PC-3 (cell line): ENCODE measurements at regions not wholly inside any gene's neighbourhood (a gene's known extent, or its start where the extent isn't known, plus 50 kb on each side); places are given as distances from the start of the nearest gene placed in this dataset.

Source experiments
- ATAC-seq: fragments of 200-7000 bp; cut with Tn5 transposase; 2 replicates; pipeline ENCODE4 v1.9.1; 2020; ENCODE audit warnings: mild to moderate bottlenecking, moderate library complexity
- BruUV-seq: library from RNA; stranded (reverse); fragments of 400-500 nt; replicated peaks from 2 replicates; lab custom pipeline; 2021; lab: Mats Ljungman, UMichigan
- CTCF ChIA-PET: fragments of 300-600 bp; sonication (Branson Sonifier 250); formaldehyde crosslinking; loops from one replicate; lab custom pipeline; 2022; ENCODE audit warnings: antibody characterized with exemption; lab: Charles Lee
- POLR2A ChIA-PET: fragments of 300-600 bp; sonication (Branson Sonifier 250); formaldehyde crosslinking; loops from one replicate; lab custom pipeline; 2022; ENCODE audit warnings: antibody characterized with exemption; ENCODE audit not compliant: unreplicated experiment; lab: Charles Lee
- DNase-seq: peaks from one replicate; pipeline ENCODE4 v3.0.0-alpha.2; 2015
- H2AFZ ChIP-seq: fragments of 300-600 bp; sonication (generic); 2 replicates; pipeline ENCODE4 v1.6.0; 2016; ENCODE audit warnings: antibody characterized with exemption, low read length
- H3F3A ChIP-seq: fragments of 300-600 bp; sonication (generic); one replicate; pipeline ENCODE4 v1.6.0; 2017; ENCODE audit warnings: antibody characterized with exemption, low read length, control low read depth, mild to moderate bottlenecking; ENCODE audit not compliant: unreplicated experiment
- H3K27ac ChIP-seq: fragments of 300-600 bp; sonication (generic); 2 replicates; pipeline ENCODE4 v1.5.1; 2016; ENCODE audit warnings: mild to moderate bottlenecking, low read length
- H3K27me3 ChIP-seq: fragments of 300-600 bp; sonication (generic); 2 replicates; pipeline ENCODE4 v1.6.1; 2016; ENCODE audit warnings: low read length, mixed read lengths
- H3K36me3 ChIP-seq: fragments of 300-600 bp; sonication (generic); 2 replicates; pipeline ENCODE4 v1.6.1; 2016; ENCODE audit warnings: low read depth, mixed run types, low read length, mixed read lengths
- H3K4me1 ChIP-seq: fragments of 300-600 bp; sonication (generic); 2 replicates; pipeline ENCODE4 v1.5.1; 2016; ENCODE audit warnings: low read length; ENCODE audit not compliant: insufficient read depth
- H3K4me2 ChIP-seq: fragments of 300-600 bp; sonication (generic); 2 replicates; pipeline ENCODE4 v1.6.0; 2016; ENCODE audit warnings: low read length
- H3K4me3 ChIP-seq: fragments of 300-600 bp; sonication (generic); 2 replicates; pipeline ENCODE4 v1.5.1; 2016; ENCODE audit warnings: mild to moderate bottlenecking, low read length, mixed read lengths
- H3K79me2 ChIP-seq: fragments of 300-600 bp; sonication (generic); 2 replicates; pipeline ENCODE4 v1.6.1; 2017; ENCODE audit warnings: low read length, mixed read lengths
- H3K9ac ChIP-seq: fragments of 300-600 bp; sonication (generic); 2 replicates; pipeline ENCODE4 v1.6.0; 2016; ENCODE audit warnings: mild to moderate bottlenecking, low read length
- H3K9me2 ChIP-seq: fragments of 300-600 bp; sonication (generic); replicated peaks from 2 replicates; pipeline ENCODE4 v1.6.1; 2016; ENCODE audit warnings: mixed run types, low read length, mixed read lengths
- H3K9me3 ChIP-seq: fragments of 300-600 bp; sonication (generic); 2 replicates; pipeline ENCODE4 v1.6.1; 2016; ENCODE audit warnings: low read length, mixed read lengths
- H4K20me1 ChIP-seq: fragments of 300-600 bp; sonication (generic); 2 replicates; pipeline ENCODE4 v1.6.1; 2016; ENCODE audit warnings: low read length, mixed read lengths
- CTCF ChIP-seq: fragments of 300-600 bp; sonication (generic); conservative IDR thresholded peaks from 2 replicates; pipeline ENCODE4 v1.5.1; 2017; ENCODE audit warnings: antibody characterized with exemption, low read depth, mild to moderate bottlenecking, low read length
- EZH2 ChIP-seq: fragments of 300-600 bp; sonication (generic); IDR thresholded peaks from one replicate; pipeline ENCODE4 v1.6.1; 2017; ENCODE audit warnings: antibody characterized with exemption, mild to moderate bottlenecking, low read length; ENCODE audit not compliant: unreplicated experiment
- EZH2phosphoT487 ChIP-seq: fragments of 300-600 bp; sonication (generic); IDR thresholded peaks from 2 replicates; pipeline ENCODE4 v1.6.1; 2018; ENCODE audit warnings: mild to moderate bottlenecking, antibody characterized with exemption, low read length, borderline replicate concordance
- intact Hi-C: fragments of 100-400 bp; cut with micrococcal nuclease; formaldehyde crosslinking; loops from 2 replicates; pipeline ENCODE4 v1.9.0; 2023

GRCh38 chr3:16741103-16741758, 136.0 kb upstream of the DAZL start:
- Histone ChIP-seq H3K79me2 (no peaks in the 10 kb centered on the region), H4K20me1 (no peaks in the 10 kb centered on the region), H3K4me1 (peaks cover 17% of the 10 kb centered on the region), H2AFZ (no peak overlapping the region), H3K27me3 (no peaks in the 10 kb centered on the region), H3K9me2 (no peaks in the 10 kb centered on the region), H3K27ac (peak overlapping the region; percentile 54), H3K9me3 (peaks cover 17% of the 10 kb centered on the region), H3K4me3 (no peak overlapping the region), H3F3A (no peaks in the 10 kb centered on the region), H3K9ac (peak overlapping the region; percentile 7; the same call in 1 of the 2 replicates), H3K36me3 (peaks cover 6% of the 10 kb centered on the region; the same call in 1 of the 2 replicates), H3K4me2 (peak overlapping the region; percentile 42)
- BruUV-seq, result no TSS peak
- intact Hi-C loops, result no loop called here
- CTCF ChIA-PET, result no interaction called here
- TF ChIP-seq EZH2 (no peak), EZH2phosphoT487 (no peak), CTCF (no peak)
- POLR2A ChIA-PET, result interaction anchor here (0.6 kb wide), 1 partner anchor 254 kb away, joined by 3 read pairs; no protein-coding TSS in a partner anchor
- DNase-seq (peak; percentile 91), ATAC-seq (peak; percentile 89)

- Histone ChIP-seq H3K27me3 (no peaks in the 10 kb centered on the region), H3K27ac (peak overlapping the region; percentile 49), H3K4me3 (no peak overlapping the region), H3K9me3 (peaks cover 17% of the 10 kb centered on the region), H3K9ac (no peak overlapping the region), H3K4me2 (peak overlapping the region; percentile 42; the same call in 1 of the 2 replicates), H3K4me1 (peaks cover 17% of the 10 kb centered on the region), H4K20me1 (no peaks in the 10 kb centered on the region), H3K36me3 (peaks cover 6% of the 10 kb centered on the region; the same call in 1 of the 2 replicates), H3F3A (no peaks in the 10 kb centered on the region), H3K79me2 (no peaks in the 10 kb centered on the region), H3K9me2 (no peaks in the 10 kb centered on the region), H2AFZ (no peak overlapping the region)
- intact Hi-C loops, result no loop called here
- ChIA-PET CTCF (no interaction called here), POLR2A (interaction anchor here (0.6 kb wide), 1 partner anchor 253 kb away, joined by 3 read pairs; no protein-coding TSS in a partner anchor)
- no TSS peak for BruUV-seq
- TF ChIP-seq EZH2 (no peak), CTCF (no peak), EZH2phosphoT487 (no peak)
- ATAC-seq, result peak; percentile 56
- DNase-seq, result no peak
Measured at GRCh38 chr3:16741890-16742289, 136.7 kb upstream of the DAZL start.

GRCh38 chr3:16743276-16743675, 138.1 kb upstream of the DAZL start:
- no TSS peak for BruUV-seq
- Histone ChIP-seq H3K9me2 (no peaks in the 10 kb centered on the region), H3K4me2 (no peak overlapping the region), H2AFZ (no peak overlapping the region), H3K4me3 (no peak overlapping the region), H3K79me2 (no peaks in the 10 kb centered on the region), H3K27ac (no peak overlapping the region), H3K9ac (no peak overlapping the region), H3K9me3 (peaks cover 17% of the 10 kb centered on the region), H3F3A (no peaks in the 10 kb centered on the region), H3K4me1 (peaks cover 14% of the 10 kb centered on the region), H3K36me3 (peaks cover 6% of the 10 kb centered on the region; the same call in 1 of the 2 replicates), H4K20me1 (no peaks in the 10 kb centered on the region), H3K27me3 (no peaks in the 10 kb centered on the region)
- ATAC-seq (peak; percentile 41), DNase-seq (peak; percentile 46)
- intact Hi-C loops, result no loop called here
- ChIA-PET POLR2A (no interaction called here), CTCF (no interaction called here)
- TF ChIP-seq CTCF (no peak), EZH2phosphoT487 (no peak), EZH2 (no peak)
